Duodenal mucosa (tissue), 2 donors: ENCODE measurements at regions not wholly inside any gene's neighbourhood (a gene's known extent, or its start where the extent isn't known, plus 50 kb on each side); places are given as distances from the start of the nearest gene placed in this dataset.

Experiments
- H3K27ac ChIP-seq: one replicate; pipeline ENCODE4 v1.7.0; 2013; ENCODE audit warnings: low read depth, low read length
- H3K27me3 ChIP-seq, 2 donors: one replicate each; pipeline ENCODE4 v1.7.0; 2013; ENCODE audit warnings: low read length in 2 of 2, control low read depth in 1 of 2; ENCODE audit not compliant: insufficient read depth in 2 of 2, control insufficient read depth in 1 of 2
- H3K36me3 ChIP-seq, 2 donors: one replicate each; pipeline ENCODE4 v1.7.0; 2013; ENCODE audit warnings: low read length in 2 of 2, control low read depth in 1 of 2; ENCODE audit not compliant: insufficient read depth in 2 of 2, control insufficient read depth in 1 of 2
- H3K4me1 ChIP-seq, 2 donors: one replicate each; pipeline ENCODE4 v1.7.0; 2013; ENCODE audit warnings: low read length in 2 of 2, control low read depth in 1 of 2; ENCODE audit not compliant: insufficient read depth in 2 of 2, control insufficient read depth in 1 of 2
- H3K4me3 ChIP-seq, 2 donors: one replicate each; pipeline ENCODE4 v1.7.0; 2013; ENCODE audit warnings: low read length in 2 of 2, low read depth in 1 of 2
- H3K9ac ChIP-seq, 2 donors: one replicate each; pipeline ENCODE4 v1.7.0; 2013; ENCODE audit warnings: low read length in 2 of 2, low read depth in 1 of 2
- H3K9me3 ChIP-seq, 2 donors: one replicate each; pipeline ENCODE4 v1.7.0; 2013; ENCODE audit warnings: low read length in 2 of 2, control low read depth in 1 of 2; ENCODE audit not compliant: control insufficient read depth in 1 of 2

DNA sequence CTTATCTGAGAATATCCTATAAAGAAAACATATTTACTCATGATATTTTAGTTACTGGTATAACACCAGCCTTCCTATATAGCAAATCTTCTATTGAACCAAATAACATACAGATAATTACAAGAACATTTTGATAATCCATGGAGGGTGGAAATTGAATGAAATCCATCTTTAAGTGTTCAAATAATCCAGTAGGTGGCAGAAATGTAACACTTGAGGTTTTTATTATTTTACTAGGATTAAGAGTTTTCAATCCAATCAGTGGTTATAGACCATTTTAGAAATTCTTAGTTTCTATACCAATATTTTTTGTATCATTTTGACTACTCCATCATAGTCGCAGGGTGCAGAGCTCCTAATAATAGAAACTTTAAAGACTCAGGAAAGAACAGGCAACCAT lies 101.9 kb upstream of the KCNH8 start:
- Histone ChIP-seq H3K27me3 (no peaks in the 10 kb centered on the region), H3K36me3 (no peaks in the 10 kb centered on the region), H3K4me3 (no peak overlapping the region), H3K4me1 (no peaks in the 10 kb centered on the region), H3K9ac (no peak overlapping the region), H3K27ac (no peak overlapping the region), H3K9me3 (no peaks in the 10 kb centered on the region)

DNA sequence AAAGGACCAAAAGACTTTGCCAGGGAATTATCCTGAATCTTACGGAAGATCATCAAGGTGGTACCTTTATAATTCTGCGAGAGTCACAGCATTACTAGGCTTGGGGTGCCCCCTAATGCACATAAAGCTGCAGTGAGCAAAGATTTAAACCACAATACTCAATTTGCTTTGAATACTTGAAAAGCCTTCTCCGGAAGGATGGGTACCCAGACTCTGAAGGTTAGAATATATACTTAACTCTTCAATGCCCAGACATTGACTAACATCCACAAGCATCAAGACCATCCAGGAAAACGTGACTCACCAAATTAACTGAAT lies 117.8 kb upstream of the KCNH8 start:
- Histone ChIP-seq H3K27ac (no peak overlapping the region), H3K27me3 (peaks cover 0 to 3% of the 10 kb centered on the region in 2 donors), H3K9me3 (no peaks in the 10 kb centered on the region), H3K36me3 (no peaks in the 10 kb centered on the region), H3K9ac (no peak overlapping the region), H3K4me3 (no peak overlapping the region), H3K4me1 (no peaks in the 10 kb centered on the region)

DNA sequence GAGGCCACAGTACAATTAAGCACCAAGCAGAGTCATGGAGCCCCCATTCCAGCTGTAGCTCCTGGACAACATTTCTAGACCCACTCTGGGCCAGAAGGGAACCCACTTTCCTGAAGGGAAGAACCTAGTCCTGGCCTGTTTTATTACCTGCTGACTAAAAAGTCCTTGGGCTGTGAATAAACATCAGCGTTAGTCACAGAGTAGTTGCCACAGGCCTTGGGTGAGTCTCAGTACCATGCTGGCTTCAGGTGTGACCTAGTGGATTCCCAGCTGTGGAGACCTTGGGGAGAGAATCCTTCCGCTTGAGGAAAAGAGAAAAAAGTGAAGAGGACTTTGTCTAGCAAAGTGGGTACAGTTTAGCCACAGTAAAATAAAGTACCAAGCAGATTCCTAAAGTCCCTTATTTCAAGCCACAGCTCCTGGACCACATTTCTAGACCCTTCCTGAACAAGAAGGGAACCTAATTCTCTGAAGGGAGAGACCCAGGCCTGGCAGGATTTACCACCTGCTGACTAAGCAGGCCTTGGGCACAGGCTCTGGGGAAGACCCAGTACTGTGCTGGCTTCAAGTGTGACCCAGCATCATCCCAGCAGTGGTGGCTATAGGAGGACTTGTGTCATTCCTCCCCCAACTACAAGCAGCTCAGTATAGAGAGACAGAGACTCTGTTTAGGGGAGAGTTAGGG lies 118.3 kb upstream of the KCNH8 start:
- Histone ChIP-seq H3K27ac (no peak overlapping the region), H3K4me3 (no peak overlapping the region), H3K36me3 (no peaks in the 10 kb centered on the region), H3K9me3 (no peaks in the 10 kb centered on the region), H3K27me3 (peaks cover 0 to 3% of the 10 kb centered on the region in 2 donors), H3K9ac (no peak overlapping the region), H3K4me1 (no peaks in the 10 kb centered on the region)

DNA sequence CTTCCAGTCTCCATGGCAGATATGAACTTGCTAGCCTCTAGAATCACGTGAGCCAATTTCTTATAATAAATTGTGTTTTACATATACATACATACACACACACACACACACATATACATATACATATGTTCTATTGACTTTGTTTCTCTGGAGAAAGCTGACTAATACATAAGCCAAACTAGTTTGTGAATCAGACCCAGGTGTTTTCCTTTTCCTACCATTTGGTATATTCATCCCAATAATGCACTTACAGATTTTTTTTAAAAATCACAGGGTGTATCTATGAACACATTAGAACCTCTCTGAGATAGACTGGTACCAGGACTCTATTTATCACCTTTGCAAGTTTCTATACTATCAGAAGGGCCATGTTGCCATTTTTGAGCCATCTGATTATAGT lies 122.9 kb upstream of the KCNH8 start:
- H3K4me1 ChIP-seq, result no peaks in the 10 kb centered on the region
- no peak overlapping the region for H3K9ac ChIP-seq
- H3K9me3 ChIP-seq, result no peaks in the 10 kb centered on the region
- H3K36me3 ChIP-seq, result no peaks in the 10 kb centered on the region
- peaks cover 0 to 3% of the 10 kb centered on the region in 2 donors for H3K27me3 ChIP-seq
- H3K4me3 ChIP-seq, result no peak overlapping the region
- H3K27ac ChIP-seq, result no peak overlapping the region

DNA sequence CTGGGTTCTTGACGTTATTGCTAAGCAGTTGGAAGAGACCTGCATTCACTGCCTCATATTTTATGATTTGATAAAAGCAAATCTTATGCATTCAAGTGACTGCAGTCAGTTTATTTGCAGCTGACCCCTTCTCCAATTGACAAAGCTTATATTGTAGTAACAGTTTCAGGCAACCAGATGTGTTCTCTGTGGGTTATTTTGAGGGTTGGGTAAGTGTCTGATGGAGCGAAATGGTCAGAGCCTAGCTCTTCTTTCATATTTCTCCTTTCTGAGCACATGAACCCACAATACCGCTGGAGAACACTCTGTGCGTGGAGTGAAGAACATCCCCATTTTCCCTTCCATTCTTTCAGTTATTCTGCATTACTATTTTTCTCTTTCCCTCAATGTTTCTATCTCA lies 125.8 kb upstream of the KCNH8 start:
- H3K9ac ChIP-seq, result no peak overlapping the region
- no peaks in the 10 kb centered on the region for H3K27me3 ChIP-seq
- H3K36me3 ChIP-seq, result no peaks in the 10 kb centered on the region
- H3K4me3 ChIP-seq, result no peak overlapping the region
- no peaks in the 10 kb centered on the region for H3K9me3 ChIP-seq
- no peaks in the 10 kb centered on the region for H3K4me1 ChIP-seq
- no peak overlapping the region for H3K27ac ChIP-seq

DNA sequence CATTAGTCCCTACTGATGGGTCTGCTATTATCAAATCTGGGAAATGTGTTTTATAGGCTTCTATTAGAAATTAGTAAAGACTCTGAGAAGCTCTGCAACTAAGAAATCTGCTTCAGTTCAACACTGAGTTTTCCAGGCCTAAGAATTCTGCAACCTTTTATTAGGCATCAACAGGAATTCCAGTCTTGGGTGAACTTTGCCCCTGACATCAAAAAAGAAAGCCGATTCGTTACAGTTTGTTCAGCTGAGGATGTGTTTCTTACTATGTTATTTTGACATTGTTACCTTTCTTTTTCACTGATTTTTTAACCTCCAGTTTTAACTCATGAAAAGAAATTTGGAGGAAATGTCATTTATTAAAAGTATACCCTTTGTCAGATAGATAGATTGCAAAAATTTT lies 131.5 kb upstream of the KCNH8 start:
- Histone ChIP-seq H3K27ac (no peak overlapping the region), H3K36me3 (no peaks in the 10 kb centered on the region), H3K9me3 (no peaks in the 10 kb centered on the region), H3K9ac (no peak overlapping the region), H3K4me1 (peaks cover 0 to 7% of the 10 kb centered on the region in 2 donors), H3K27me3 (no peaks in the 10 kb centered on the region), H3K4me3 (no peak overlapping the region)

DNA sequence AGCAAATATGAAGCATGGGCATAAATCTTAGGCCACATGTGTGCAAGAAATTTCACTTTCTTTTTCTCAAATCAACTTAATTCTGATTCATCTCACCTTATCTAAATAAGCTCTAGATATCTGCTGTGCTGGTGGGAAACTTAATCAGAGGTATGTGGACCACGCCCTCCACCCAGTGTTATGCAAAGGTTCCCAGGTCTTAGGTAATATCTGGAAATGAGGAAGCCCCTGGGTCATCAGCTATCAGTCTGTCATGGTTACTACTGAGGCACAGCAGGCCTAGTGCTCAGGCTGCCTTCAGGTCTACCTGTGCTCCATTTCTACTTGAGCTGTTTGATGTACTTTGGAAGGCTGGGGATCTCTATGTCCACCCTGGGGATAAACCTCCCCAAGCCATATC lies 134.4 kb upstream of the KCNH8 start:
- no peaks in the 10 kb centered on the region for H3K9me3 ChIP-seq
- no peaks in the 10 kb centered on the region for H3K27me3 ChIP-seq
- H3K4me3 ChIP-seq, result no peak overlapping the region
- H3K4me1 ChIP-seq, result peaks cover 0 to 7% of the 10 kb centered on the region in 2 donors
- no peak overlapping the region for H3K27ac ChIP-seq
- H3K9ac ChIP-seq, result no peak overlapping the region
- no peaks in the 10 kb centered on the region for H3K36me3 ChIP-seq

DNA sequence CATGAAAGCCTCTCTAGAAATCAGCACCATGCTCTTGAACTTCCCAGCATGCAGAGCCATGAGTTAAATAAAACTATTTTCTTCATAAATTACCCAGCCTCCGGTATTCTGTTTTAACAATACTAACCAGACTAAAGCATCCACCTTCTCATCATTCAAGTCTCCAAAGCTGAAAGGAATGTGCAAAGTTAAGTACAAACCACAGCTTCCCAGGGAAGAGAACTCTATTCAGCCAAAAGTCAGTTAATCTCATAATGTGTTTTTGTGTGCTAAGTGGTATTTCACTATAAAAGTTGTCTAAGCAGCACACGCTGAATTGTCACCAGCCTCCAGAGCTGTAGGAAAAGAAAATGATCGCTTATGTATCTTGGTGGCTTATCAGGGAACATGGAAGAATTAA lies 135.5 kb upstream of the KCNH8 start:
- Histone ChIP-seq H3K27ac (no peak overlapping the region), H3K9me3 (no peaks in the 10 kb centered on the region), H3K36me3 (no peaks in the 10 kb centered on the region), H3K9ac (no peak overlapping the region), H3K4me1 (peaks cover 0 to 7% of the 10 kb centered on the region in 2 donors), H3K27me3 (no peaks in the 10 kb centered on the region), H3K4me3 (no peak overlapping the region)

DNA sequence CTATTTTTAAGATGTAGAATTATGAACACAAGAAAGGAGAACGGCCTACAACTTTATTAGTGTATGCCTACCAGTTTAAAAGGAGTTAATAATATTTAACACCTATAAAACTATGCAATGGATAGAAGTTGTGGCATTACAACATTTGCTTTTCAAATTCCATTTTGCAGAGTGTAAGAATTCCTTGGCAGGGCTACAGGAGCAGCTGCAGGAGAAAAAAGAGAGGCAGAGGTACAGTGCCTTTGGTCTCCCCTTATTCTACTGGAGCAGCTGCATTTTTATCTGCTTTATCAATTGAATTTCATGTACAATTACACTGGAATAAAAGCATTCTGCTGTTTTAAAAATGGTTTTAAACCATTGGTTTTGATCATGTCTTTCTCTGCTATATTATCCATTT lies 145.7 kb upstream of the KCNH8 start:
- H3K4me1 ChIP-seq, result no peaks in the 10 kb centered on the region
- H3K27me3 ChIP-seq, result no peaks in the 10 kb centered on the region
- H3K36me3 ChIP-seq, result no peaks in the 10 kb centered on the region
- no peak overlapping the region for H3K9ac ChIP-seq
- H3K4me3 ChIP-seq, result no peak overlapping the region
- no peak overlapping the region for H3K27ac ChIP-seq
- no peaks in the 10 kb centered on the region for H3K9me3 ChIP-seq

DNA sequence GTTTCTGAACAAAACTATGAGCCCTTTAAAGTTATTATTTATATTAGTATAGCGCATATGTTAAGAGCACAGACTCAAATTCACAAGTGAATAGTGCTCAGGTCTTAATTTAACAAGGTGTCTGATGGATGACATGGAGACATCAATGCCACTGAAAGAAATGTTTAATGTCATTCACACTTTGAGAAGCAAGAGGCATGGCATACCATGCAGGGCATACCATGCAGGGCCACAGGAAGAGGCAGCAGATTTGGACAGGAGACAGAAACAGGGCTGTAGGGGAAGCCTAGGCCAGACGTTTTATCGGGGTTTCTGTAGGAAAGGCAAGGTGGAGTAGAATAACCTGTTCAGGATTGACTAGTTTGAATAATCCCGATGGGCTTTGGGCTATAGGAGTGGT lies 150.2 kb upstream of the KCNH8 start:
- no peak overlapping the region for H3K4me3 ChIP-seq
- no peak overlapping the region for H3K9ac ChIP-seq
- H3K27me3 ChIP-seq, result no peaks in the 10 kb centered on the region
- no peaks in the 10 kb centered on the region for H3K4me1 ChIP-seq
- H3K36me3 ChIP-seq, result no peaks in the 10 kb centered on the region
- no peak overlapping the region for H3K27ac ChIP-seq
- no peaks in the 10 kb centered on the region for H3K9me3 ChIP-seq

DNA sequence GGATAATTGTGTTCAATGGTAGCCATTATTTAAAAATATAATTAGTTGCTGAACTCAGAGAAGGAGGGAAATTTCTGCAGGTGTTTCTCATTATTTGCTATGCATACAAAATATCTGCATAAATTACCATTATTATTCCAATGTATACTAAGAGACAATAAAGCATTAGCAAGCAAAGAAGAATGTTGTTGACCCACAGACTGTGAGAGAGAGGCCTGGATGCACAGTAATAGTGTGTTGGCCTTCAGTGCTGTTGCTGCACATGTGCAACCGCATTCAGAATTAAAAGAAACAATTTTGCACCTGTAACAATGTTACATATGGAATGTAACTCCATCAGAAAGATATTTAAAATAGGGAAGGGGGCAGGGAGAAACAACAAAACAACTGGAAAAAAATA lies 155.6 kb upstream of the KCNH8 start:
- H3K9ac ChIP-seq, result no peak overlapping the region
- H3K4me1 ChIP-seq, result no peaks in the 10 kb centered on the region
- no peaks in the 10 kb centered on the region for H3K27me3 ChIP-seq

More for the DNA sequence above, 155.6 kb upstream of the KCNH8 start:
- no peaks in the 10 kb centered on the region for H3K9me3 ChIP-seq
- no peak overlapping the region for H3K27ac ChIP-seq
- no peaks in the 10 kb centered on the region for H3K36me3 ChIP-seq
- H3K4me3 ChIP-seq, result no peak overlapping the region
